IPS-20b (cell line): ENCODE measurements at regions not wholly inside any gene's neighbourhood (a gene's known extent, or its start where the extent isn't known, plus 50 kb on each side); places are given as distances from the start of the nearest gene placed in this dataset.

Source experiments
- H3K27ac ChIP-seq: one replicate; pipeline ENCODE4 v1.5.1; 2013; ENCODE audit warnings: low read length
- H3K27me3 ChIP-seq: 2 replicates; pipeline ENCODE4 v1.6.1; 2013; ENCODE audit warnings: mild to moderate bottlenecking, low read length, inconsistent platforms; ENCODE audit not compliant: insufficient read depth
- H3K36me3 ChIP-seq: 2 replicates; pipeline ENCODE4 v1.6.1; 2013; ENCODE audit warnings: low read depth, mild to moderate bottlenecking, inconsistent platforms, low read length, moderate library complexity; ENCODE audit not compliant: insufficient read depth
- H3K4me1 ChIP-seq: 2 replicates; pipeline ENCODE4 v1.6.1; 2013; ENCODE audit warnings: mild to moderate bottlenecking, control low read depth, inconsistent platforms, low read length, moderate library complexity; ENCODE audit not compliant: insufficient read depth
- H3K4me3 ChIP-seq: 2 replicates; pipeline ENCODE4 v1.5.1; 2013; ENCODE audit warnings: mild to moderate bottlenecking, low read length, inconsistent platforms
- H3K9ac ChIP-seq: 2 replicates; pipeline ENCODE4 v1.6.1; 2013; ENCODE audit warnings: low read depth, mild to moderate bottlenecking, inconsistent platforms, low read length, moderate library complexity
- H3K9me3 ChIP-seq: 2 replicates; pipeline ENCODE4 v1.6.1; 2013; ENCODE audit warnings: mild to moderate bottlenecking, low read depth, low read length, inconsistent platforms; ENCODE audit not compliant: insufficient read depth

DNA sequence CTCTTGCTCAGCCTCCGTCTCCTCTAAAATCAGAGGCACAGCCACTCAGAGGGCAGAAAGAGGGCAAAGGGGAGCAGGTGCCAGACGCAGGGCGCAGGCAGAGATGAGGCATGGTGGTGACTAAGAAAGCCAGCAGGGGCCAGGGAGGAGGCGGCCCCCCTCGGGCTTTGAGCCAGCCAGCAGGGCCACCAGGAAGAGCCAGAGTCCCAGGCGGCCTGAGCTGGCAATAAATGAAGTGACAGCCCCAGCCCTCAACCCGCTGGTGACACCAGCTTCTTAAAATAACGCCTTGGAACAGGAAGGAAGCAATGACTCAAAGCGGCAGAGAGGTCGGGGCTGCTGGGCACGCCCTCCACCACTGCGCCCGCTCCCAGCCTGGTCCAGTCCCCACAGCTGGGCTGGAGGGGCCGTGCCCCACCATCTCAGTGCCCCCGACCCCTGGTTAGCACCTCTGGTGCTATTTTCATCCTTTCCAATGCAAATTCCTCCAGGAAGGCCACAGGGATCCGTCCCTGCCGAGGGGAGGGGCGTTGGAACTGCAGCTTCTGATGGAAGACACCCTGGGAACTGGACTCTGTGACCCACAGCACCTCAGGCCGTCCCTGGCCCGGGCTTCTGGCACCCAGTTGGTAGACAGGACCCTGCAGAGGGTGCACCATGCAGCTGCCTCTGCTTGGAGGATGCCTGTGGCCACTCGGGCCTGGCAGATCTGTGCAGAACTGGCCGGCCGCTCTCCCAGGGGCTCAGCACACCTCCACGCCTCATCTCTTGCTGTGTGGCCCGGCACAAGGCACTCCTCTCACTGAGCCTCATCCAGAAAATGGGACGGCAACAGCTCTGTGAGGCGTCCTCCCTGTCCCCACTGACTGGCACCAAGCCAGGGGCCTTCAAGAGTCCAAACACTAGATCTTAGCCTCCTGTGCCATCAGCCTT, 113.7 kb downstream of the NCOR2 start:
- Histone ChIP-seq H3K9ac (no peak overlapping the region), H3K27ac (no peak overlapping the region), H3K4me3 (no peak overlapping the region)

DNA sequence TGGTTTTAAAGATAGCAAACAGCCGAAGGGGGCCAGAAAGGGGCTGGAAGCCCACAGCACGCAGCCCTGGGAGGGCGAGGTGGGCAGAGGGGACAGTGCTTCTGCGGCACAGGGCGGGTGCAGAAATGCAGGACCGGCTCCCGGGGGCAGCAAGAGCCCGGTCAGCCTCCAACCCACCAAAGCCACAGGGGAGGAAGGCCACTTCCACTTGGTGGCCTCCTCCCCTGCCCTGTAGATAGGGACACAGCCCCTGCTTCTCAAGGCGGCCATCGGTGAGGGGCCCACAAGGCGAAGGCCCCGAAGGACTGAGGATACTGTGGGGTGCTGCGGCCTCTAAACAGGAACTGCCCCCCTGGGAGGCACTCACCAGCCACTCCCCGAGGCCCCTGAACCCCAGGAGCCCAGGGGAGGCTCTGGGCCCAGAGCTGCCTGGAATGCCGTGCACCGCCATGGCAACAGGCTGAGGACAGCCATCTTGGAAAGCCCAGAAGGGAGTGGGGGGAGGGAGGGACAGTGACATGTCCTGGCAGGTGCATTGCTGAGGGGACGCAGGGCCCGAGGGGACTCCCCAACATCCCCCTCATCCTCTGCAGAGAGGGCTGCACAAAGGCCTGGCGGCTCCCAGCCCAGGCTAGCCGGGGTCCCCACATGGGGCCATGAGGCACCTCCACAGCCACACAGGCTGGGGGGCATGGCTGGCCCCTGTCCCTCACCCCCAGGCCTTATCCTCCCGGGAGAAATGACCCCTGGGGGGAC, 114.7 kb downstream of the NCOR2 start:
- H3K9ac ChIP-seq: no peak overlapping the region
- no peaks in the 10 kb centered on the region for H3K27me3 ChIP-seq
- no peak overlapping the region for H3K27ac ChIP-seq
- no peak overlapping the region for H3K4me3 ChIP-seq
- no peaks in the 10 kb centered on the region for H3K9me3 ChIP-seq
- H3K36me3 ChIP-seq: peaks cover 35% of the 10 kb centered on the region
- no peaks in the 10 kb centered on the region; the same call in 1 of the 2 replicates for H3K4me1 ChIP-seq

More for the DNA sequence above, 113.7 kb downstream of the NCOR2 start:
- peaks cover 32% of the 10 kb centered on the region for H3K36me3 ChIP-seq
- H3K9me3 ChIP-seq: no peaks in the 10 kb centered on the region
- H3K4me1 ChIP-seq: no peaks in the 10 kb centered on the region; the same call in 1 of the 2 replicates
- no peaks in the 10 kb centered on the region for H3K27me3 ChIP-seq

DNA sequence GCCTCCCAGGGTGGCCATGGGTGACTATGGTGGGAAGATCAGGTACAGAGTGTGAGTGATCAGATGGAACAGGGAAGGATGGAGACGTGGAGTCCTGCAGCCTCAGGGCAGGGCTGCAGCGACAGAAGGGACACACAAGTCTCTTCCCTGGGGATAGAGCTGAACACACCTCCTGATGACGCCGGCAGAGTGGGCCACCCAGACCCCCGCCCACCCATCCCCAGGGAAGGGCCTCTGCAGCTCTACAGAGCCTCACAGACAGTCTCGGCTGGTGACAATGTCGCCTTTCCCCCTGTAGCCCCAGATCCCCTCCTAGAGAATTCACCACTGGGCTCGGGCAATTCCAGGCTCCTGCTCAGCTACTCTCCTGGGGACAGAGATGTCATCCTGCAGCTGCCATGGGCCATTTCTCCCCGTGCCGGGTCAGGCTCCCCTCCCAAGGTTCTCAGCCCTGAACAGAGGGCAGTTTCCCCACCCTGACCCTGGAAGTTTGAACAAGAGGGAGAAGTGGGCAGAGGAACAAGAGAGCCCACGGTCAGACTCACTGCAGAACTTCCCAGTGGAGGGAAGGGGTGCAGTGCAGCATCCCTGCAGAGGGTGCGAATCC, 115.7 kb downstream of the NCOR2 start:
- H3K9me3 ChIP-seq: no peaks in the 10 kb centered on the region
- no peaks in the 10 kb centered on the region for H3K27me3 ChIP-seq
- peaks cover 35% of the 10 kb centered on the region for H3K36me3 ChIP-seq
- no peak overlapping the region for H3K27ac ChIP-seq
- H3K9ac ChIP-seq: no peak overlapping the region
- no peaks in the 10 kb centered on the region; the same call in 1 of the 2 replicates for H3K4me1 ChIP-seq
- no peak overlapping the region for H3K4me3 ChIP-seq

DNA sequence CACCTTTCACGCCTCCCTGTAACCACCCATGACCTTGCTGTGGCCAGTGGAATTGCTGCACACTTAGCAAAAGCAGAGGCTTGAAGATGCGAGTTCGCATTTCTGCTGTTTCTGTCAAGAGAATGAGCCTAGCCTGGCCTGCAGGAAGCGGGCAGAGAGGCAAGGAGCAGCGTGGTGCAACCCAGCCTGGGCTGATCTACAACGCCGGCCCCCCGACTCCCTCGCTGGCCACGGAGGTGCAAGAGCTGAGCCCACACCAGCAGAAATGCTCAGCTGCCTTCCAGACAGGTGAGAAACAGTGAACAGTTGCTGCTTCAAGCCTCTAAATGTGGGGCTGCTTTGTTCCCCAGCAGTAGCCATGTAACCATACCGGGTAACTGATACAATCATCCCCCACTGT, 116.4 kb downstream of the NCOR2 start:
- H3K9me3 ChIP-seq: no peaks in the 10 kb centered on the region
- H3K27ac ChIP-seq: no peak overlapping the region
- H3K4me1 ChIP-seq: no peaks in the 10 kb centered on the region; the same call in 1 of the 2 replicates
- no peaks in the 10 kb centered on the region for H3K27me3 ChIP-seq
- H3K4me3 ChIP-seq: no peak overlapping the region
- H3K9ac ChIP-seq: no peak overlapping the region
- H3K36me3 ChIP-seq: peaks cover 32% of the 10 kb centered on the region

DNA sequence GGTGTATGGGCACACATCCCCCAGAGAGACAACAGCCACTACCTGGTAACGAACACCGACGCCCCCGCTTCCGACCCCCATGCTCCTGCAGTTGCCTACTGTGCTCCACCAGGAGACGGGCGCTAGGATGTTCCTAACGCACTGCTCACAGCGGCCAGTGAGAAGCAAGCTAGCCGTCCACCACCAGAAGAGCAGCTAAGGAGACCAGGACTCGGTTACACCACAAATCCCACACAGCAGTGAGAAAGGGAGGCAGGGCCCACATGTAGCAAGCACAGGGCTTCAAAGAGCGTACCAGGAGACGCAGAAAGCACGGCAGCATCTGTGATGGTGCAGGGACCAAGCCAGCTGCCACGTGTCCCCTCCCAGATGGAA, 117.0 kb downstream of the NCOR2 start:
- no peak overlapping the region for H3K4me3 ChIP-seq
- H3K27ac ChIP-seq: no peak overlapping the region
- H3K4me1 ChIP-seq: no peaks in the 10 kb centered on the region; the same call in 1 of the 2 replicates
- H3K9me3 ChIP-seq: no peaks in the 10 kb centered on the region
- H3K9ac ChIP-seq: no peak overlapping the region
- no peaks in the 10 kb centered on the region for H3K27me3 ChIP-seq
- peaks cover 31% of the 10 kb centered on the region for H3K36me3 ChIP-seq

DNA sequence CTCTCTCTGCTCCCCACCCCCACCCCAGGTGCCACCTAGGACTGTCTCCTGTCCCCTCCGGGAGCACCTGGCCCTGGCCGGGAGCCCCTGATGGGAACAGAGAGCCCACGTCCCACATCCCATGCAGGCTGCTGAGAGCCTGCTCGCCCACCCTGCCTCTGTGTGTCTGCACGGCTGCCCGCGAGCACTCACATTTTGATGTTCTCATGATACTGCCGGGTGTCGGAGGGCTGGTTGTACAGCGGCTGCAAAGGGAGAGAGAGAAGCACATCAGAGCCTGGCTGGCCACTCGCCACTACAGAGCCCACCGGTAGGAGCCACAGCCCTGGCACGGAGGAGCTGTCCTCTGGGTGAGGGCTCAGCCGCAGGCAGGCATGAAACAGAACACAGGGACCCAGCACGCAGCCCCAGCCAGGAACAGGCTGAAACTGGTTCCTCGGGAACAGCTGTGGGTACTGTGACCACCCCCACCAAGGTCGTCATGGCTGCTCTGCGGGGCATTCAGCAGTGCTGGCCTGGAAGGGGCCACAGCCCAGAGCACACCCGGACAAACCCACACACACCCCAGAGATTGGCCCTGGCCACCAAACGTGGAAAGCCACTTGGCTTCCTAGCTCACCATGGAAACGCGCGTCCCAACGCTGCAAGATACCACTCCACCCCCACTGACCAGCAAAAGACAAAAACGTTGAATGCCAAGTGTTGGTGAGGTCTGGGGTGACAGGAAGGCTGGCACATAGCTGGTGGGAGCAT, 117.6 kb downstream of the NCOR2 start:
- Histone ChIP-seq H3K9ac (no peak overlapping the region), H3K27me3 (no peaks in the 10 kb centered on the region), H3K27ac (no peak overlapping the region), H3K36me3 (peaks cover 25% of the 10 kb centered on the region), H3K4me3 (no peak overlapping the region), H3K9me3 (no peaks in the 10 kb centered on the region), H3K4me1 (no peaks in the 10 kb centered on the region; the same call in 1 of the 2 replicates)

DNA sequence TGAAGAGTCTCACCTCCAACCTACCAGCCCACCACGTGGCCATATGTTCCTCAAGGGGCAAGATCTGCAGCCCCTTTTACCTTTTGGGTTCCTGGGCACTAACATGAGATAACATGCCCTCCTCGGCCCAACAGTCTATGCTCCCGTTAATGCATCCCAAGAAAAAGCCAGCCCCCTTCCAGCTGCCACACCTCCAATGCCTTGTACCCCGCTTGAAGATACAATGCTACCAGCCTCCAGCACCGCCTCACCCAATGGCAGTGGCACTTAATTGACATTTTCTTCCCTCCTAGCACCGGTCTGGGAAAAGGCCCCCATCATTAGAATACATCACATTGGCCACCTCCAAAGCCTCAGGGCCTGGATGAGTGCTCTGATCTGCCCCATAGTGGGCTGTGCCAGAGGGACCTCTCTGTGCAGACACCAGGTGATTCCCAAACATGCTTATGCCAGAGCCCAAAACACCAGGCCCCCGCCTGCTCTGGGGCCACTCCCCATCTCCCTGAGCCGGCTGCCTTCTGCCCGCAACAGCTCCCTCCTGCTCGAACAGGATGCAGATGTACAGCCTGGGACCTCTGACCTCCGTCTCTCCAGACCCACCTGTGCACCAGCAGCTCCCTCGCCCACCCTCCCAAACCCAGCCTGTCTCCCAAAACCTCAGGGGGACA, 118.3 kb downstream of the NCOR2 start:
- Histone ChIP-seq H3K4me3 (no peak overlapping the region), H3K27ac (no peak overlapping the region), H3K36me3 (peaks cover 24% of the 10 kb centered on the region), H3K4me1 (no peaks in the 10 kb centered on the region; the same call in 1 of the 2 replicates), H3K27me3 (no peaks in the 10 kb centered on the region), H3K9ac (no peak overlapping the region), H3K9me3 (no peaks in the 10 kb centered on the region)

DNA sequence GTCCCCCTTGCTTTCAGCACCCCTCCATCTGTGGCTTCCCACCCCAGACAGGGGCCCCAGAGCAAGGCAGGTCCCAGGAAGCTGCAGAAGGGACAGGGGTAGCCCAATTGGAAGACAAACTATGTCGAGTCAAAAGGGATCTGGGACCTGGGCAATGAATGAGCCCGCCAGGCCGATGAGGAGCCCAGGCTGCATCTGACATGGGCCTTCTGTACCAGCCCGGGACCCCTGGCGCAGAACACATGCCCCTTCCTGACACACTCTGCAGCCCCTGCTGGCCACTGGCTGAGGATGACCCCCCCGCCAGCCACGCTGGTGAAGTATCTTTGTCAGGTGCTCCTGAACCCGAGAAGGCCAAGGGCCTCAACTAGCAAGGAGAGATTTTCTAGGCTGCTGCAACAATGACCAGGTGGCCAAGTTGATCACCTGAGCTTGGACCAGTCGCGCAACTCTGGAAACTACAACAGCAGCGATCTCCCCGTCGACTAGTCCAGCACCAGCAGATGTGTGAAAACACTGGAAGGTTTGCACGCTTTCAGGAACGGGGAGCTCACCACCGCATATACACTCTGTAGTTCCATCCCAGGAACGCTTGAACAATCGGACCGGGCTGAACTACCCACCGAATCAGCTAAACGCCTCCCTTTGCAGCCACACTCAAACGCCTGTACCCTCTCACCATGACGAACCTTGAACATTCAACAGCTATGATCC, 119.0 kb downstream of the NCOR2 start:
- Histone ChIP-seq H3K36me3 (peaks cover 27% of the 10 kb centered on the region), H3K9ac (no peak overlapping the region), H3K4me3 (no peak overlapping the region), H3K27me3 (no peaks in the 10 kb centered on the region), H3K27ac (no peak overlapping the region), H3K4me1 (no peaks in the 10 kb centered on the region), H3K9me3 (no peaks in the 10 kb centered on the region)

DNA sequence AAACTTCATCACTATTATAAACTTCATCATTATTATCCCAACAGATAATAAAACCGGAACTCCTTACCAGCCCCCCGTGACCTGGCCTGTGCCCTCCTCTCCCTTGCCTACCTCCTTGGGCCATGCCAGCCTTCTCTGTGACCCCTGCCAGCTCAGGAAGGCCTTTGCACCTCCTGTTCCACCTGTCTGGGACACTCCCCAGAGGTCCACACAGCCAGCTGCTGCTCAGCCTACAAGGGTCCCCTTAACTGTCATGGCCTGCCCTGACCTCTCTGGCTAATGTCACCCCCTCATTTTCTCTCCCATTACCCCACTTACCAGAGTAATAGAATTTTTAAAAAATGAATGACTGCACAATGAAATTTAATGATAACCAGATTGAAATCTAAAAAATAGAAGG, 121.0 kb downstream of the NCOR2 start:
- peaks cover under 1% of the 10 kb centered on the region for H3K4me1 ChIP-seq

DNA sequence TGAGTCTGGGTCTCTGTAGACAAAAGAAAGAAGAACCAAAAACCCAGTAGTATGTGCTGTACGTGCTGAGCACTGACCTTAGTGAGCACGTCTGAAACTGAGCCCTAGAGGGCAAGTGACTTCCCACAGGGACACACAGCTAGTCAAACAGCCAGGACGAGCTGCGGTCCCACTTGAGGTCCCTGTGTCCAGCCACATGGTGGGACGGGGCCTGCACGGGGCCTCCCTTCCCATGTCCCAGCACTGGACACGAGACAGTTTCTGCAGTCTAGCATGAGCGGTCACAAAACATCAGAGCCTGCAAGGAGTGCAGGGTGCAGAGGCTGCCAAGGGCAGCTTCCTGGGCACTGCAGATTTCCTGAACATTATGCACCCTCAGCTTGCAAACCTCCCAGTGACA, 121.6 kb downstream of the NCOR2 start:
- H3K27me3 ChIP-seq: no peaks in the 10 kb centered on the region
- H3K36me3 ChIP-seq: peaks cover 38% of the 10 kb centered on the region
- no peak overlapping the region for H3K27ac ChIP-seq
- no peak overlapping the region for H3K9ac ChIP-seq
- no peaks in the 10 kb centered on the region for H3K9me3 ChIP-seq
- H3K4me1 ChIP-seq: peaks cover 6% of the 10 kb centered on the region
- no peak overlapping the region for H3K4me3 ChIP-seq

More for the DNA sequence above, 121.0 kb downstream of the NCOR2 start:
- H3K9ac ChIP-seq: no peak overlapping the region
- no peaks in the 10 kb centered on the region for H3K27me3 ChIP-seq
- H3K27ac ChIP-seq: no peak overlapping the region
- no peak overlapping the region for H3K4me3 ChIP-seq
- no peaks in the 10 kb centered on the region for H3K9me3 ChIP-seq
- H3K36me3 ChIP-seq: peaks cover 39% of the 10 kb centered on the region
